H1 (cell line): ENCODE measurements at regions not wholly inside any gene's neighbourhood (a gene's known extent, or its start where the extent isn't known, plus 50 kb on each side); places are given as distances from the start of the nearest gene placed in this dataset.

ENCODE experiments used
- CTCF ChIA-PET: fragments of 300-600 bp; sonication (Branson Sonifier 250); formaldehyde crosslinking; loops from one replicate; lab custom pipeline; 2021; ENCODE audit not compliant: partially characterized antibody; lab: Charles Lee
- POLR2A ChIA-PET: fragments of 300-600 bp; sonication (Branson Sonifier 250); formaldehyde crosslinking; loops from one replicate; lab custom pipeline; 2021; ENCODE audit warnings: inconsistent platforms; ENCODE audit not compliant: partially characterized antibody; lab: Charles Lee
- DNase-seq, 2 experiments: peaks; one replicate each; pipeline versions ENCODE4 v3.0.0 to v3.0.0-alpha.2; 2010 to 2022; ENCODE audit warnings: low spot score in 2 of 2, low read depth in 1 of 2, mixed read lengths in 1 of 2
- FAIRE-seq: peaks from 2 replicates; lab custom pipeline; 2011; peaks lifted over from hg19 to GRCh38; lab: Jason Lieb, UNC
- H2AFZ ChIP-seq: 2 replicates; pipeline ENCODE4 v1.8.1; 2012; ENCODE audit warnings: low read length, inconsistent platforms
- H2AK5ac ChIP-seq: 2 replicates; pipeline ENCODE4 v1.6.1; 2013; ENCODE audit warnings: low read depth, low read length
- H2BK120ac ChIP-seq: replicated peaks from 2 replicates; pipeline ENCODE3; 2013; ENCODE audit warnings: low read depth, low read length, inconsistent platforms
- H2BK12ac ChIP-seq: 2 replicates; pipeline ENCODE4 v1.6.1; 2013; ENCODE audit warnings: low read depth, low read length
- H2BK15ac ChIP-seq: 2 replicates; pipeline ENCODE4 v1.6.1; 2013; ENCODE audit warnings: low read length
- H2BK20ac ChIP-seq: 2 replicates; pipeline ENCODE4 v1.6.1; 2013; ENCODE audit warnings: low read length
- H2BK5ac ChIP-seq: 2 replicates; pipeline ENCODE4 v1.6.1; 2013; ENCODE audit warnings: low read depth, low read length
- H3K14ac ChIP-seq: 2 replicates; pipeline ENCODE4 v1.6.1; 2013; ENCODE audit warnings: inconsistent platforms; ENCODE audit not compliant: insufficient read length
- H3K18ac ChIP-seq: 2 replicates; pipeline ENCODE4 v1.6.1; 2013; ENCODE audit warnings: low read length; ENCODE audit errors: extremely low read depth
- H3K23ac ChIP-seq: 2 replicates; pipeline ENCODE4 v1.6.1; 2013; ENCODE audit warnings: inconsistent platforms; ENCODE audit not compliant: insufficient read length
- H3K23me2 ChIP-seq: 2 replicates; pipeline ENCODE4 v1.6.1; 2013; ENCODE audit warnings: low read depth, low read length
- H3K27ac ChIP-seq: 2 replicates; pipeline ENCODE4 v1.6.1; 2011; ENCODE audit warnings: low read depth, low read length, inconsistent platforms
- H3K27me3 ChIP-seq, 4 experiments: replicated peaks in 1 of 4; 1 replicate in 1 of 4; 2 replicates in 3 of 4; pipeline versions ENCODE4 v1.6.1 to v1.8.1; 2011 to 2013; ENCODE audit warnings: low read length in 3 of 4, mild to moderate bottlenecking in 3 of 4, inconsistent platforms in 2 of 4, mixed read lengths in 2 of 4, moderate library complexity in 1 of 4; ENCODE audit not compliant: control insufficient read depth in 3 of 4, insufficient read depth in 3 of 4; ENCODE audit errors: extremely low read depth in 1 of 4
- H3K36me3 ChIP-seq, 4 experiments: 2 replicates each; pipeline versions ENCODE4 v1.6.1 to v1.8.1; 2011 to 2013; ENCODE audit warnings: mild to moderate bottlenecking in 4 of 4, low read length in 3 of 4, moderate library complexity in 2 of 4, control low read depth in 1 of 4, inconsistent platforms in 1 of 4; ENCODE audit not compliant: insufficient read depth in 4 of 4, control insufficient read depth in 2 of 4
- H3K4ac ChIP-seq: replicated peaks from 2 replicates; pipeline ENCODE3; 2013; ENCODE audit warnings: low read length, low read depth, mixed read lengths, inconsistent platforms; ENCODE audit not compliant: insufficient read length
- H3K4me1 ChIP-seq, 4 experiments: replicated peaks in 1 of 4; 1 replicate in 1 of 4; 2 replicates in 3 of 4; pipeline versions ENCODE4 v1.6.1 to v1.8.1; 2011 to 2013; ENCODE audit warnings: low read length in 3 of 4, inconsistent platforms in 2 of 4, mixed read lengths in 1 of 4; ENCODE audit not compliant: insufficient read depth in 4 of 4, control insufficient read depth in 3 of 4
- H3K4me2 ChIP-seq, 2 experiments: 2 replicates each; pipeline versions ENCODE4 v1.6.1 to v1.8.1; 2011 to 2013; ENCODE audit warnings: low read depth in 2 of 2, low read length in 2 of 2, control low read depth in 1 of 2, inconsistent platforms in 1 of 2, mild to moderate bottlenecking in 1 of 2; ENCODE audit not compliant: insufficient read depth in 1 of 2
- H3K4me3 ChIP-seq, 4 experiments: fragments of 200-600, 300-600 bp in 1 of 4; sonication (generic), shearing (Covaris generic), sonication (Bioruptor Twin) in 1 of 4; 2 replicates each; pipeline versions ENCODE4 v1.5.1 to v1.8.1; 2011 to 2016; ENCODE audit warnings: low read length in 4 of 4, low read depth in 3 of 4, control low read depth in 2 of 4, inconsistent platforms in 2 of 4, mild to moderate bottlenecking in 2 of 4, mixed read lengths in 1 of 4, moderate library complexity in 1 of 4; ENCODE audit not compliant: insufficient read depth in 2 of 4; ENCODE audit errors: extremely low read depth in 1 of 4
- H3K56ac ChIP-seq: replicated peaks from 2 replicates; pipeline ENCODE3; 2013; ENCODE audit warnings: low read depth, mild to moderate bottlenecking, mixed read lengths, low read length, inconsistent platforms; ENCODE audit not compliant: insufficient read length
- H3K79me1 ChIP-seq: 2 replicates; pipeline ENCODE4 v1.6.1; 2013; ENCODE audit warnings: low read depth, low read length, control low read depth
- H3K79me2 ChIP-seq, 2 experiments: 2 replicates each; pipeline versions ENCODE4 v1.6.1 to v1.8.1; 2012 to 2013; ENCODE audit warnings: low read length in 2 of 2, mild to moderate bottlenecking in 2 of 2, inconsistent platforms in 1 of 2; ENCODE audit not compliant: insufficient read depth in 2 of 2, control insufficient read depth in 1 of 2
- H3K9ac ChIP-seq, 4 experiments: replicated peaks in 1 of 4; 1 replicate in 1 of 4; 2 replicates in 3 of 4; pipeline versions ENCODE4 v1.6.1 to v1.8.1; 2011 to 2013; ENCODE audit warnings: low read depth in 3 of 4, low read length in 3 of 4, control low read depth in 2 of 4, mild to moderate bottlenecking in 2 of 4, moderate library complexity in 2 of 4, inconsistent platforms in 1 of 4; ENCODE audit errors: extremely low read depth in 1 of 4
- H3K9me3 ChIP-seq, 2 experiments: 2 replicates each; pipeline versions ENCODE4 v1.6.1 to v1.8.1; 2012 to 2013; ENCODE audit warnings: mild to moderate bottlenecking in 2 of 2, moderate library complexity in 2 of 2, control low read depth in 1 of 2, inconsistent platforms in 1 of 2, low read depth in 1 of 2, low read length in 1 of 2, mixed read lengths in 1 of 2; ENCODE audit not compliant: insufficient read depth in 2 of 2
- H4K20me1 ChIP-seq, 2 experiments: replicated peaks in 1 of 2; 2 replicates each; pipeline versions ENCODE3 to v1.8.1; 2011 to 2013; ENCODE audit warnings: inconsistent platforms in 2 of 2, low read length in 2 of 2, mild to moderate bottlenecking in 1 of 2; ENCODE audit not compliant: insufficient read depth in 2 of 2, control insufficient read depth in 1 of 2
- H4K5ac ChIP-seq: 2 replicates; pipeline ENCODE4 v1.6.1; 2013; ENCODE audit warnings: low read length, low read depth, mixed read lengths, inconsistent platforms; ENCODE audit not compliant: insufficient read length
- H4K8ac ChIP-seq: 2 replicates; pipeline ENCODE4 v1.8.0; 2013; ENCODE audit warnings: mild to moderate bottlenecking, moderate library complexity, low read length, inconsistent platforms; ENCODE audit not compliant: insufficient read depth; ENCODE audit errors: extremely low read depth
- H4K91ac ChIP-seq: replicated peaks from 2 replicates; pipeline ENCODE3; 2013; ENCODE audit warnings: low read length, mixed read lengths, inconsistent platforms; ENCODE audit not compliant: insufficient read length
- BACH1 ChIP-seq: IDR thresholded peaks from 2 replicates; pipeline ENCODE4 v1.6.1; 2012; ENCODE audit warnings: low read length, improper control_type of control experiment
- CEBPB ChIP-seq: IDR thresholded peaks from 2 replicates; pipeline ENCODE4 v1.6.1; 2012; ENCODE audit warnings: low read depth, low read length
- CREB1 ChIP-seq: IDR thresholded peaks from 2 replicates; pipeline ENCODE4 v1.6.1; 2012; ENCODE audit warnings: inconsistent platforms
- CTBP2 ChIP-seq: IDR thresholded peaks from 2 replicates; pipeline ENCODE4 v1.7.0; 2011; ENCODE audit warnings: borderline replicate concordance, mild to moderate bottlenecking, moderate library complexity, mixed read lengths, low read length; ENCODE audit not compliant: insufficient read depth, insufficient read length
- E2F6 ChIP-seq: IDR thresholded peaks from 2 replicates; pipeline ENCODE4 v1.6.1; 2012; ENCODE audit warnings: inconsistent platforms
- FOSL1 ChIP-seq: IDR thresholded peaks from 2 replicates; pipeline ENCODE4 v1.6.1; 2011; ENCODE audit warnings: mild to moderate bottlenecking, low read depth, low read length, moderate library complexity; ENCODE audit not compliant: insufficient read depth
- JUN ChIP-seq: IDR thresholded peaks from 2 replicates; pipeline ENCODE4 v1.6.1; 2011; ENCODE audit warnings: low read depth, mild to moderate bottlenecking, improper control_type of control experiment, low read length
- KDM1A ChIP-seq: fragments of 200-600, 300-600 bp; sonication (generic); IDR thresholded peaks from 2 replicates; pipeline ENCODE4 v1.7.1; 2016; ENCODE audit warnings: mild to moderate bottlenecking, low read length, borderline replicate concordance
- TAF1 ChIP-seq: IDR thresholded peaks from 2 replicates; pipeline ENCODE4 v1.6.1; 2011; ENCODE audit warnings: mild to moderate bottlenecking, low read depth, low read length
- TAF7 ChIP-seq: optimal IDR thresholded peaks from 2 replicates; pipeline ENCODE3; 2011; ENCODE audit warnings: low read depth, mild to moderate bottlenecking, inconsistent platforms, low read length, moderate library complexity, borderline replicate concordance
- USF2 ChIP-seq: IDR thresholded peaks from 2 replicates; pipeline ENCODE4 v1.6.1; 2011; ENCODE audit warnings: low read length, improper control_type of control experiment
- WGBS, 2 experiments: shearing (Covaris generic) in 1 of 2; methylation state at CpG; one replicate each; pipeline versions ENCODE4 v1.1.6 to v1.1.7; 2013 to 2015; ENCODE audit warnings: low lambda C conversion rate in 2 of 2, mixed read lengths in 2 of 2, inconsistent platforms in 1 of 2, low coverage in 1 of 2, missing lambda C conversion rate in 1 of 2; ENCODE audit not compliant: insufficient replicate concordance in 2 of 2, insufficient coverage in 1 of 2, insufficient read length in 1 of 2; ENCODE audit errors: extremely low coverage in 1 of 2, missing lambda C conversion rate in 1 of 2; 5-methylcytosine and 5-hydroxymethylcytosine counted together

GRCh38 chr5:77876316-77876715 lies 100.2 kb upstream of the TBCA start:
- no peak overlapping the region for H3K14ac ChIP-seq
- H3K4me2 ChIP-seq, result no peak overlapping the region
- no peak overlapping the region for H2AFZ ChIP-seq
- no peak overlapping the region for H2BK12ac ChIP-seq
- ChIA-PET POLR2A (no interaction called here), CTCF (interaction anchor here (1.5 kb wide), 1 partner anchor 132 kb away, joined by 11 read pairs; no protein-coding TSS in a partner anchor)
- no peaks in the 10 kb centered on the region for H3K9me3 ChIP-seq
- no peak overlapping the region for H4K8ac ChIP-seq
- no peak overlapping the region for H2BK20ac ChIP-seq
- H3K79me2 ChIP-seq, result no peaks in the 10 kb centered on the region
- H4K20me1 ChIP-seq, result no peaks in the 10 kb centered on the region
- H3K36me3 ChIP-seq, result no peaks in the 10 kb centered on the region
- no peak overlapping the region for H2BK15ac ChIP-seq
- H2BK120ac ChIP-seq, result no peak overlapping the region
- no peak overlapping the region for H3K23ac ChIP-seq
- H2AK5ac ChIP-seq, result no peak overlapping the region
- no peak overlapping the region for H3K9ac ChIP-seq
- no peaks in the 10 kb centered on the region; a peak in 1 of 7 replicates for H3K4me1 ChIP-seq
- no peak overlapping the region for H3K27ac ChIP-seq
- no peak overlapping the region for H3K4ac ChIP-seq
- no peaks in the 10 kb centered on the region for H3K79me1 ChIP-seq
- 77% methylated on average over 1 of the region's 1 CpG; no CpG with 5 or more reads in 1 of the 2 experiments for WGBS, 2 experiments
- H3K4me3 ChIP-seq, result no peak overlapping the region
- no peak overlapping the region for H4K91ac ChIP-seq
- no peak overlapping the region for H3K56ac ChIP-seq
- no peaks in the 10 kb centered on the region for H3K27me3 ChIP-seq
- no peak overlapping the region for H4K5ac ChIP-seq
- no peak for FAIRE-seq
- H3K18ac ChIP-seq, result no peak overlapping the region
- H2BK5ac ChIP-seq, result no peak overlapping the region
- H3K23me2 ChIP-seq, result no peaks in the 10 kb centered on the region
- no peak for DNase-seq
- TF ChIP-seq CREB1 (no peak), JUN (no peak), TAF7 (no peak), FOSL1 (no peak), USF2 (no peak), CTBP2 (no peak), TAF1 (no peak), CEBPB (no peak), BACH1 (no peak), KDM1A (no peak), E2F6 (no peak)
